ENCODE measurements at regions not wholly inside any gene's neighbourhood (a gene's known extent, or its start where the extent isn't known, plus 50 kb on each side); places are given as distances from the start of the nearest gene placed in this dataset.

GRCh38 chr3:17805461-17805940, 63.1 kb upstream of the TBC1D5 start:
- Mint-ChIP-seq H3K27ac (no peak overlapping the region), H3K4me1 (no peaks in the 10 kb centered on the region), H3K27me3 (ENCODE audit: low read depth) (no peaks in the 10 kb centered on the region; the same call in 1 of the 2 replicates), H3K4me3 (no peak overlapping the region), H3K36me3 (ENCODE audit: insufficient read depth in 1 of 3, low read depth in 3 of 3) (no peaks in the 10 kb centered on the region), H3K9me3 (no peaks in the 10 kb centered on the region)
- H4K91ac ChIP-seq (ENCODE audit: insufficient read length, low read depth, low read length), result no peak overlapping the region
- no peak overlapping the region for H3K4ac ChIP-seq (ENCODE audit: low read depth, low read length)
- H3K79me2 ChIP-seq (ENCODE audit: insufficient read depth, low read length), result no peaks in the 10 kb centered on the region
- no peak for TF ChIP-seq CTCF (conservative IDR thresholded peaks at IDR 0.05)
- no peaks in the 10 kb centered on the region for H4K20me1 ChIP-seq (ENCODE audit: control insufficient read depth, insufficient read depth, insufficient read length)
- H3K27me3 ChIP-seq (ENCODE audit: insufficient read depth, low read length), result no peaks in the 10 kb centered on the region
- H3K9ac ChIP-seq (ENCODE audit: extremely low read depth, insufficient read length, low read length), result no peak overlapping the region
- no peaks in the 10 kb centered on the region for H3K9me3 ChIP-seq (ENCODE audit: control insufficient read depth, low read depth, low read length)
- no peak overlapping the region for H2BK120ac ChIP-seq (ENCODE audit: low read depth, low read length, poor library complexity, severe bottlenecking)
- H4K5ac ChIP-seq (ENCODE audit: insufficient read length, low read depth, low read length), result no peak overlapping the region
- no peak overlapping the region for H2BK5ac ChIP-seq (ENCODE audit: insufficient read length, low read length)
- H3K4me1 ChIP-seq (ENCODE audit: insufficient read depth, low read length), result no peaks in the 10 kb centered on the region
- H2BK20ac ChIP-seq (ENCODE audit: low read depth, low read length, poor library complexity, severe bottlenecking), result no peak overlapping the region
- H4K8ac ChIP-seq (replicated peaks; ENCODE audit: insufficient read length, low read depth, low read length), result no peak overlapping the region
- no peak overlapping the region for H2AFZ ChIP-seq (ENCODE audit: low read length)
- no peak for DNase-seq
- H3K23ac ChIP-seq (ENCODE audit: insufficient read length, low read depth, low read length), result no peak overlapping the region
- no peak overlapping the region for H3K4me2 ChIP-seq (ENCODE audit: insufficient read depth, insufficient read length, low read length)
- no peak overlapping the region for H2BK15ac ChIP-seq (ENCODE audit: low read depth, low read length)
- no peak overlapping the region for H2AK5ac ChIP-seq (ENCODE audit: insufficient read length, low read length)
- H3K18ac ChIP-seq (ENCODE audit: insufficient read length, low read depth, low read length), result no peak overlapping the region
- WGBS (ENCODE audit: extremely low coverage, insufficient read length, low lambda C conversion rate), result no CpG with 5 or more reads among the region's 1 CpG
- H3T11ph ChIP-seq (ENCODE audit: low read length), result no peak overlapping the region
- no peak overlapping the region for H3K56ac ChIP-seq (ENCODE audit: insufficient read length, low read depth, low read length)
- no peaks in the 10 kb centered on the region for H3K23me2 ChIP-seq (ENCODE audit: insufficient read length, low read depth, low read length, poor library complexity, severe bottlenecking)
- H3K27ac ChIP-seq (ENCODE audit: insufficient read length, low read depth, low read length), result no peak overlapping the region
- H3K14ac ChIP-seq (ENCODE audit: insufficient read depth, low read length), result no peak overlapping the region
- no peak overlapping the region for H2BK12ac ChIP-seq (ENCODE audit: insufficient read length, low read depth, low read length)
- no peaks in the 10 kb centered on the region for H3K79me1 ChIP-seq (ENCODE audit: insufficient read depth, low read depth, low read length, poor library complexity, severe bottlenecking)
